ENCODE measurements at regions not wholly inside any gene's neighbourhood (a gene's known extent, or its start where the extent isn't known, plus 50 kb on each side); places are given as distances from the start of the nearest gene placed in this dataset.
"Not testable (repeated sequence)": the region's sequence is repeated elsewhere in the genome, so short reads cannot be mapped to it uniquely, and the experiment has no call there.

GRCh38 chr4:131883181-131883580 lies 1265.9 kb upstream of the PCDH10 start:
- not testable (repeated sequence) for DNase-seq (ENCODE audit: low spot score)

- DNase-seq (ENCODE audit: low spot score): not testable (repeated sequence)
Observed at GRCh38 chr4:131925662-131926061, 1223.4 kb upstream of the PCDH10 start.

- not testable (repeated sequence) for DNase-seq (ENCODE audit: low spot score)
Observed at GRCh38 chr4:131967646-131968045, 1181.4 kb upstream of the PCDH10 start.

GRCh38 chr4:131974730-131975129 lies 1174.4 kb upstream of the PCDH10 start:
- no peak for DNase-seq (ENCODE audit: low spot score)

- DNase-seq (ENCODE audit: low spot score): not testable (repeated sequence)
Observed at GRCh38 chr4:131975276-131976132, 1173.6 kb upstream of the PCDH10 start.

- peak; percentile 2 for DNase-seq (ENCODE audit: low spot score)
Observed at GRCh38 chr4:131976133-131977002, 1172.7 kb upstream of the PCDH10 start.

GRCh38 chr4:131978120-131978519 lies 1171.0 kb upstream of the PCDH10 start:
- no peak for DNase-seq (ENCODE audit: low spot score)

- DNase-seq (ENCODE audit: low spot score): no peak
Observed at GRCh38 chr4:131989576-131989975, 1159.5 kb upstream of the PCDH10 start.

GRCh38 chr4:132001542-132001941 lies 1147.6 kb upstream of the PCDH10 start:
- DNase-seq (ENCODE audit: low spot score): no peak

- DNase-seq (ENCODE audit: low spot score): no peak
Observed at GRCh38 chr4:132003593-132003992, 1145.5 kb upstream of the PCDH10 start.

- DNase-seq (ENCODE audit: low spot score): no peak
Observed at GRCh38 chr4:132015321-132015720, 1133.8 kb upstream of the PCDH10 start.

GRCh38 chr4:132016703-132017350 lies 1132.3 kb upstream of the PCDH10 start:
- no peak for DNase-seq (ENCODE audit: low spot score)

GRCh38 chr4:132026166-132026565 lies 1122.9 kb upstream of the PCDH10 start:
- DNase-seq (ENCODE audit: low spot score): no peak

- DNase-seq (ENCODE audit: low spot score): no peak
Observed at GRCh38 chr4:132026816-132027215, 1122.3 kb upstream of the PCDH10 start.

- no peak for DNase-seq (ENCODE audit: low spot score)
Observed at GRCh38 chr4:132056496-132056895, 1092.6 kb upstream of the PCDH10 start.

- DNase-seq (ENCODE audit: low spot score): no peak
Observed at GRCh38 chr4:132059227-132059626, 1089.9 kb upstream of the PCDH10 start.

- DNase-seq (ENCODE audit: low spot score): no peak
Observed at GRCh38 chr4:132062611-132063239, 1086.4 kb upstream of the PCDH10 start.

GRCh38 chr4:132063829-132064228 lies 1085.3 kb upstream of the PCDH10 start:
- DNase-seq (ENCODE audit: low spot score): no peak

- DNase-seq (ENCODE audit: low spot score): no peak
Observed at GRCh38 chr4:132065940-132066495, 1083.1 kb upstream of the PCDH10 start.

GRCh38 chr4:132071815-132072214 lies 1077.3 kb upstream of the PCDH10 start:
- no peak for DNase-seq (ENCODE audit: low spot score)

GRCh38 chr4:132076829-132077228 lies 1072.3 kb upstream of the PCDH10 start:
- no peak for DNase-seq (ENCODE audit: low spot score)

GRCh38 chr4:132085105-132085504 lies 1064.0 kb upstream of the PCDH10 start:
- no peak for DNase-seq (ENCODE audit: low spot score)
